ENCODE measurements at regions not wholly inside any gene's neighbourhood (a gene's known extent, or its start where the extent isn't known, plus 50 kb on each side); places are given as distances from the start of the nearest gene placed in this dataset.

DNA sequence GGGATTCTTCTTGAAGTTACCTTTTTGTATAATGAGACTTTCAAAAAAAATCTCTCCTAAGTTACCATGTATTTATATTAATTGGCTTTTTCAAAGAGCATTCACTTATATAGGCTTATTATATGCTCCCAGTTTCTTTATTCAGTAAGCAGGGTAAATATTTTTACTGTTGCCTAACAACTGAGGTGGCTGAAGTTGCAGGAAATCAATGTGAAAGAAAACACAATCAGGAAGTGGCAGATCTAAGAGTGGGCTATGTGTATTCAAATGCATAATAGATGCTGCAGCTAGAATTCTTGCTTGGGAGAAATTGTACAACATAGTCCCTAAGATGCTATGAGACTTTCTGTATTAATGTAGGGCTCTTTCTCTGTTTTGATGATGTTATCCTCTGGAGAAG is 606.9 kb downstream of the NUF2 start:
- no peak for TF ChIP-seq POLR2A (IDR thresholded peaks at IDR 0.05)
- TF ChIP-seq, protein P1, sequence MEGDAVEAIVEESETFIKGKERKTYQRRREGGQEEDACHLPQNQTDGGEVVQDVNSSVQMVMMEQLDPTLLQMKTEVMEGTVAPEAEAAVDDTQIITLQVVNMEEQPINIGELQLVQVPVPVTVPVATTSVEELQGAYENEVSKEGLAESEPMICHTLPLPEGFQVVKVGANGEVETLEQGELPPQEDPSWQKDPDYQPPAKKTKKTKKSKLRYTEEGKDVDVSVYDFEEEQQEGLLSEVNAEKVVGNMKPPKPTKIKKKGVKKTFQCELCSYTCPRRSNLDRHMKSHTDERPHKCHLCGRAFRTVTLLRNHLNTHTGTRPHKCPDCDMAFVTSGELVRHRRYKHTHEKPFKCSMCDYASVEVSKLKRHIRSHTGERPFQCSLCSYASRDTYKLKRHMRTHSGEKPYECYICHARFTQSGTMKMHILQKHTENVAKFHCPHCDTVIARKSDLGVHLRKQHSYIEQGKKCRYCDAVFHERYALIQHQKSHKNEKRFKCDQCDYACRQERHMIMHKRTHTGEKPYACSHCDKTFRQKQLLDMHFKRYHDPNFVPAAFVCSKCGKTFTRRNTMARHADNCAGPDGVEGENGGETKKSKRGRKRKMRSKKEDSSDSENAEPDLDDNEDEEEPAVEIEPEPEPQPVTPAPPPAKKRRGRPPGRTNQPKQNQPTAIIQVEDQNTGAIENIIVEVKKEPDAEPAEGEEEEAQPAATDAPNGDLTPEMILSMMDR (IDR thresholded peaks at IDR 0.05), result no peak

Data from testis (tissue), 2 donors.